HEK293T (cell line): ENCODE measurements at regions not wholly inside any gene's neighbourhood (a gene's known extent, or its start where the extent isn't known, plus 50 kb on each side); places are given as distances from the start of the nearest gene placed in this dataset.

Experiments
- BHLHE40 ChIP-seq: fragments of 450-650 bp; IDR thresholded peaks from 2 replicates; pipeline ENCODE4 v1.6.1; 2016; ENCODE audit warnings: mild to moderate bottlenecking, moderate library complexity, borderline replicate concordance
- ELF4 ChIP-seq: fragments of 450-650 bp; IDR thresholded peaks from 2 replicates; pipeline ENCODE4 v1.6.1; 2017; ENCODE audit warnings: antibody characterized with exemption
- FOXA1 ChIP-seq: fragments of 450-650 bp; IDR thresholded peaks from 2 replicates; pipeline ENCODE4 v1.6.1; 2016; ENCODE audit warnings: mild to moderate bottlenecking
- FOXK2 ChIP-seq: fragments of 450-650 bp; IDR thresholded peaks from 2 replicates; pipeline ENCODE4 v1.6.1; 2016; ENCODE audit warnings: mild to moderate bottlenecking
- FOXM1 ChIP-seq: fragments of 450-650 bp; IDR thresholded peaks from 2 replicates; pipeline ENCODE4 v1.6.1; 2017; ENCODE audit warnings: mild to moderate bottlenecking, borderline replicate concordance
- HDGF ChIP-seq: fragments of 450-650 bp; IDR thresholded peaks from 2 replicates; pipeline ENCODE4 v1.6.1; 2017; ENCODE audit warnings: antibody characterized with exemption, borderline replicate concordance
- L3MBTL2 ChIP-seq: fragments of 450-650 bp; conservative IDR thresholded peaks from 2 replicates; pipeline ENCODE4 v1.6.1; 2016; ENCODE audit warnings: mild to moderate bottlenecking
- LEF1 ChIP-seq: fragments of 450-650 bp; IDR thresholded peaks from 2 replicates; pipeline ENCODE4 v1.6.1; 2017; ENCODE audit warnings: mild to moderate bottlenecking, borderline replicate concordance
- SP1 ChIP-seq: fragments of 450-650 bp; IDR thresholded peaks from 2 replicates; pipeline ENCODE4 v1.6.1; 2017
- TARDBP ChIP-seq: fragments of 450-650 bp; IDR thresholded peaks from 2 replicates; pipeline ENCODE4 v1.6.1; 2016
- ZNF384 ChIP-seq: fragments of 450-650 bp; IDR thresholded peaks from 2 replicates; pipeline ENCODE4 v1.6.1; 2016
- TF ChIP-seq, protein P1 (sequence below): fragments of 450-650 bp; IDR thresholded peaks from 2 replicates; pipeline ENCODE4 v1.6.1; 2016

DNA sequence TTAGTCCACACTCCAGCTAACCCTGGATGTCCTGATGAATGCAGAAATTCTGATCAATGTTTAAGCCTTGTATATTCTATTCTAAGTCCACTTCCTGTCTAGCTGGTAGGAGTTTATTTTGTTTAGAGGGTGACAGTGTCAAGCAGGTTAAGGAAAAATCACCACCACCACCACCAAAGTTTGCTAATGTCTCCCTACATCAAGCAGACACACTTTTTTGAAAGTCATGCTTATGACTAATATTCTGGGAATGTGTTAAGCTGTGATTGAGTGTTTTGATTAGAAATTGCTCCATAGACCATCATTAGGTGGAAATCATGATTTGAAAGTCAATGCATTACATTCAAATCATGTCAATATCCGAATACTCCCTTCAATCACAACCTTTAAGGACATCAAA is 1530.1 kb downstream of the MAT2B start:
- TF ChIP-seq ZNF384 (no peak), TARDBP (no peak), L3MBTL2 (no peak), SP1 (no peak), BHLHE40 (no peak), FOXK2 (no peak), FOXM1 (no peak), LEF1 (no peak), HDGF (no peak), ELF4 (no peak), FOXA1 (no peak)
- TF ChIP-seq, protein P1, sequence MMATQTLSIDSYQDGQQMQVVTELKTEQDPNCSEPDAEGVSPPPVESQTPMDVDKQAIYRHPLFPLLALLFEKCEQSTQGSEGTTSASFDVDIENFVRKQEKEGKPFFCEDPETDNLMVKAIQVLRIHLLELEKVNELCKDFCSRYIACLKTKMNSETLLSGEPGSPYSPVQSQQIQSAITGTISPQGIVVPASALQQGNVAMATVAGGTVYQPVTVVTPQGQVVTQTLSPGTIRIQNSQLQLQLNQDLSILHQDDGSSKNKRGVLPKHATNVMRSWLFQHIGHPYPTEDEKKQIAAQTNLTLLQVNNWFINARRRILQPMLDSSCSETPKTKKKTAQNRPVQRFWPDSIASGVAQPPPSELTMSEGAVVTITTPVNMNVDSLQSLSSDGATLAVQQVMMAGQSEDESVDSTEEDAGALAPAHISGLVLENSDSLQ = no peak
